ENCODE measurements at regions not wholly inside any gene's neighbourhood (a gene's known extent, or its start where the extent isn't known, plus 50 kb on each side); places are given as distances from the start of the nearest gene placed in this dataset.

GRCh38 chr1:30605441-30605920, 117.9 kb downstream of the MATN1 start:
- TF ChIP-seq CTCF (IDR thresholded peaks at IDR 0.05; ENCODE audit: control insufficient read depth, insufficient read depth, low read depth, low read length, missing control alignments) = no peak
- DNase-seq (ENCODE audit: low read depth) = no peak
- no peak overlapping the region for H3K4me3 ChIP-seq (ENCODE audit: control insufficient read depth, low read depth, low read length)

- no peak for TF ChIP-seq CTCF (IDR thresholded peaks at IDR 0.05; ENCODE audit: control insufficient read depth, insufficient read depth, low read depth, low read length, missing control alignments)
- DNase-seq (ENCODE audit: low read depth) = no peak
- H3K4me3 ChIP-seq (ENCODE audit: control insufficient read depth, low read depth, low read length) = no peak overlapping the region
These were observed 118.5 kb downstream of the MATN1 start for GRCh38 chr1:30604801-30605440.

- H3K4me3 ChIP-seq (ENCODE audit: control insufficient read depth, low read depth, low read length) = no peak overlapping the region
- no peak for TF ChIP-seq CTCF (IDR thresholded peaks at IDR 0.05; ENCODE audit: control insufficient read depth, insufficient read depth, low read depth, low read length, missing control alignments)
- DNase-seq (ENCODE audit: low read depth) = no peak
These were observed 120.1 kb downstream of the MATN1 start for GRCh38 chr1:30603081-30603858.

DNA sequence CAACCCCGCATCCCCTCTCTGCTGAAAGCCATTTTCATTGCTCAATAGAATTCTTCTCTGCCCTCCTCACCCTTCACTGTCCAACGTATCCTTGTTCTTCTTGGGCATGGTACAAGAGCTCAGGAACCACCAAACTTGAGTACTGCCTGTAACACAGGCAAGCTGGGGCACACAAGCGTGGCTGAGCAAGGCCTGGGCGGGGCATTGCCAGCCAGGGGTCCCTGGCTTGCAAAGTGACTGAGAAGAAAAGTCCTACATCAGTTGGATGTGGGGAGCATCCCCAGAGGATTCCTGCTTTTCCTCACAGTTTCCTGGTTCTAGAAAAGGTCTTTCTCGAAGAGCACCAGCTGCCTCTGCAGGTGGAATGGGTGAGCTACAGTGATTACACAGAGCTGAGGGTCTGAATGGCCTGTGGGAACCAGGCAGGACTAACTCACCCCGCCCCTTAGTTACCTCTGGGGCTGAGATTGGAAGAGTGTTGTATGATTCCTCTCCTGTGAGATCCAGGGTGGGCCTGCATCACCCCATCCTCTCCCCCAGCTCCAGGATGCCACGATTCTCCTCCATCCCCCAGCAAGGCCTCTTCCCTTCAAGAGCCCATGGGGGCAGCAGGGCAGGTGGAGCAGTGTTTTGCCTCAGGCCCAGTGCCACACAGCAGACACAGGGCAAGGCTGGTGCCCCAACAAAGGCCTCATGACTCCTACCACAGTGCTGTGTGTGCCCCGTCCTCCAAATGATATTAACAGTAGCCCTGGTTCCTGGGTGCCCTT, 121.9 kb downstream of the MATN1 start:
- peak; percentile 28 for TF ChIP-seq CTCF (IDR thresholded peaks at IDR 0.05; ENCODE audit: control insufficient read depth, insufficient read depth, low read depth, low read length, missing control alignments)
- DNase-seq (ENCODE audit: low read depth) = no peak
- no peak overlapping the region for H3K4me3 ChIP-seq (ENCODE audit: control insufficient read depth, low read depth, low read length)

DNA sequence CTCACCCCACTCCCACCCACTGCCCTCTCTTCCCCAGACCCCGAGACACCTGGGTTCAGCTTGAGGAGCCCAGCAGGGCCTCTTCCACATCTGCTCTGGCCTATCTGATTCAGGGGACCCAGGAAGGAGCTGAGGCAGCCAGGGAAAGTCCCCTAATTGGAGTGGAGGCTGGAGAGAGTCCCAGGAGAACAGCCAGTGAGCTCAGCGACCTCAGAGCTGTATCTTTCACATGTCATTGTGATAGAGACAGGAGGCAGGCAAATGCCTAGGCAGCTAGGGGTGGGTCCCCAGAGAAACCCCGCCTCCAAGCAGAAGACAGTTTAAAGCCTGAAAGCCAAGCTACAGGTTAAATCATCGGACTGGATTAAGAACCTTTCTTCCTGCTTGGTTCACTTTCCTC, 122.7 kb downstream of the MATN1 start:
- no peak for TF ChIP-seq CTCF (IDR thresholded peaks at IDR 0.05; ENCODE audit: control insufficient read depth, insufficient read depth, low read depth, low read length, missing control alignments)
- DNase-seq (ENCODE audit: low read depth) = no peak
- no peak overlapping the region for H3K4me3 ChIP-seq (ENCODE audit: control insufficient read depth, low read depth, low read length)

- no peak for DNase-seq (ENCODE audit: low read depth)
- H3K4me3 ChIP-seq (ENCODE audit: control insufficient read depth, low read depth, low read length) = no peak overlapping the region
- TF ChIP-seq CTCF (IDR thresholded peaks at IDR 0.05; ENCODE audit: control insufficient read depth, insufficient read depth, low read depth, low read length, missing control alignments) = no peak
These were observed 123.1 kb downstream of the MATN1 start for GRCh38 chr1:30600258-30600657.

Data from AG09309 (cell line).